Activated B cell treated with CpG ODN at 0.5 μM for 24 hours (primary cell): ENCODE measurements at regions not wholly inside any gene's neighbourhood (a gene's known extent, or its start where the extent isn't known, plus 50 kb on each side); places are given as distances from the start of the nearest gene placed in this dataset.

Experiments
- ATAC-seq: fragments of 200-7000 bp; cut with Tn5 transposase; one replicate; pipeline ENCODE4 v1.10.0; 2021; ENCODE audit warnings: low read depth, mild to moderate bottlenecking, moderate library complexity
- CTCF ChIA-PET: fragments of 350-600 bp; sonication (Branson Sonifier 250); formaldehyde crosslinking; loops from one replicate; lab custom pipeline; 2021; ENCODE audit warnings: antibody characterized with exemption; lab: Charles Lee
- POLR2A ChIA-PET: fragments of 350-600 bp; sonication (Branson Sonifier 250); formaldehyde crosslinking; loops from one replicate; lab custom pipeline; 2021; ENCODE audit warnings: antibody characterized with exemption; lab: Charles Lee
- DNase-seq: peaks from one replicate; pipeline ENCODE4 v3.0.0; 2022
- H3K27ac Mint-ChIP-seq: one replicate; pipeline ENCODE4 v1.8.0; 2020; ENCODE audit warnings: mixed read lengths
- H3K27me3 Mint-ChIP-seq: one replicate; pipeline ENCODE4 v1.8.0; 2021; ENCODE audit warnings: mixed read lengths
- H3K36me3 Mint-ChIP-seq: one replicate; pipeline ENCODE4 v1.8.0; 2021; ENCODE audit warnings: low read depth, mixed read lengths
- H3K4me1 Mint-ChIP-seq: one replicate; pipeline ENCODE4 v1.8.0; 2021; ENCODE audit warnings: mixed read lengths
- H3K4me3 Mint-ChIP-seq: one replicate; pipeline ENCODE4 v1.8.0; 2020; ENCODE audit warnings: mild to moderate bottlenecking, mixed read lengths
- H3K9me3 Mint-ChIP-seq: one replicate; pipeline ENCODE4 v1.8.0; 2020; ENCODE audit warnings: mixed read lengths
- intact Hi-C: fragments of 100-400 bp; cut with micrococcal nuclease; formaldehyde crosslinking; loops from one replicate; pipeline ENCODE4 v1.15.1; 2024
- TF ChIP-seq, protein P1 (sequence below): fragments of 200-600 bp; IDR thresholded peaks from one replicate; pipeline ENCODE4 v1.8.0; 2022; ENCODE audit warnings: antibody characterized with exemption, mild to moderate bottlenecking

DNA sequence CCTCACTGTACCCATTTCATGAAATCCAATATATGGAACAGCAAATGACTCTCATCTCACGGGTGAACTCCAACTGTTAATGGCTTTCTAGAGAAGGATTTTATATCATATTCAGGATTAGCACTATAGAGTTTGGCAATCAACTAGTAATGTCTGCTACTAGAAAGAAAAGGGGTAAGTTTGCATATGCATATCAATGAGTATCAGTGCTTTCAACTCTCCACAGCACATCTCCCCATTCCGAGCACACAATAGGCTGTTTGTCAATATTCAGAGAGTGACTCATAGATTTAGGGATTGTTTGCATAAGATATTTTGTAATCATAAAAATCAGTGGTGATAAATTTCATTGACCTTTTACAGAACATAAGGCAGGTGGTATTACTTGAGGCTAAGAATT lies 163.2 kb upstream of the LMCD1 start:
- POLR2A ChIA-PET: no interaction called here
- H3K4me3 Mint-ChIP-seq: no peak overlapping the region
- TF ChIP-seq, protein P1, sequence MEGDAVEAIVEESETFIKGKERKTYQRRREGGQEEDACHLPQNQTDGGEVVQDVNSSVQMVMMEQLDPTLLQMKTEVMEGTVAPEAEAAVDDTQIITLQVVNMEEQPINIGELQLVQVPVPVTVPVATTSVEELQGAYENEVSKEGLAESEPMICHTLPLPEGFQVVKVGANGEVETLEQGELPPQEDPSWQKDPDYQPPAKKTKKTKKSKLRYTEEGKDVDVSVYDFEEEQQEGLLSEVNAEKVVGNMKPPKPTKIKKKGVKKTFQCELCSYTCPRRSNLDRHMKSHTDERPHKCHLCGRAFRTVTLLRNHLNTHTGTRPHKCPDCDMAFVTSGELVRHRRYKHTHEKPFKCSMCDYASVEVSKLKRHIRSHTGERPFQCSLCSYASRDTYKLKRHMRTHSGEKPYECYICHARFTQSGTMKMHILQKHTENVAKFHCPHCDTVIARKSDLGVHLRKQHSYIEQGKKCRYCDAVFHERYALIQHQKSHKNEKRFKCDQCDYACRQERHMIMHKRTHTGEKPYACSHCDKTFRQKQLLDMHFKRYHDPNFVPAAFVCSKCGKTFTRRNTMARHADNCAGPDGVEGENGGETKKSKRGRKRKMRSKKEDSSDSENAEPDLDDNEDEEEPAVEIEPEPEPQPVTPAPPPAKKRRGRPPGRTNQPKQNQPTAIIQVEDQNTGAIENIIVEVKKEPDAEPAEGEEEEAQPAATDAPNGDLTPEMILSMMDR: no peak
- no peaks in the 10 kb centered on the region for H3K36me3 Mint-ChIP-seq
- ATAC-seq (no peak), DNase-seq (no peak)
- CTCF ChIA-PET: no interaction called here
- no peaks in the 10 kb centered on the region for H3K9me3 Mint-ChIP-seq
- peaks cover 5% of the 10 kb centered on the region for H3K27me3 Mint-ChIP-seq
- intact Hi-C loops: no loop called here
- H3K4me1 Mint-ChIP-seq: no peaks in the 10 kb centered on the region
- no peak overlapping the region for H3K27ac Mint-ChIP-seq

DNA sequence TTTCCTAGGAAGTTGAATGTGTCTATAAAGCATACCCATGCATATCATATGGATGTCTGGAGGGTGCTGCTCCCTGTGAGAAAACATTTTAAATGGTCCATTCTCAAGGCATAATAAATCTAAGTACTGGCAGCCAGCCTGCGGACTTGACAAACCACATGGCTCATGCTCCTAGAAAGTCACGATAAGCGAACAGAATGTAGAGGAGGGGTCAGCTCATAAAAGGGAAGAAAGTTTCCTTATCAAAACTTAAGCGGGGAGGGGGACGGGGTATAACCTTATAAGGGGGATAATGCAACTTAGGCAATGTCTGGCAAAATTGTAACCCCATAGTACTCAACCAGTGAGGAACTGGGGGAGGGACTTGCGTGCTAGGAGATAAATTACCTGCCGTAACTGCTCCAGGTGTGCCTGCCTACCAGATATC lies 159.8 kb upstream of the LMCD1 start:
- no peak overlapping the region for H3K4me3 Mint-ChIP-seq
- POLR2A ChIA-PET: no interaction called here
- intact Hi-C loops: no loop called here
- no peak for DNase-seq
- no peak overlapping the region for H3K27ac Mint-ChIP-seq
- H3K36me3 Mint-ChIP-seq: no peaks in the 10 kb centered on the region
- peaks cover 15% of the 10 kb centered on the region for H3K9me3 Mint-ChIP-seq
- ATAC-seq: no peak
- CTCF ChIA-PET: no interaction called here
- TF ChIP-seq, protein P1: no peak
- H3K27me3 Mint-ChIP-seq: peaks cover 5% of the 10 kb centered on the region
- H3K4me1 Mint-ChIP-seq: no peaks in the 10 kb centered on the region

DNA sequence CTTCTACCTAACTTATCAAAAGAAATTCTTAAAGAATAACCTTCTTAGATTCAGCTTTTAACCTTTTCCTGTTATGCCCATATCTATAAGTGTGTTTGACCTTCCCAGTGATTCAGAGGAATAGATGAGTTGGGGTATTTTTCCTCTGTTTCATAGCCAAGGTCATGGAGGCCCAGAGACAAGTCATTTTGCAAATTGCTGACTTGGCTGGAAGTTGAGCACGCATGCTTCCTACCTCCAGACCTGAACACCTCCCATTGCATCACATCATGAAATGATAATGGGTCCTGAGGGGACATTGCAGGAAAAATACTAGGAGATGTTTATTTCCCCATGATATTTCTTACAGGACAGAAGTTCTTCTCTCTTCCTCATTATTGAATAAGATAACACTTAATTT lies 158.6 kb upstream of the LMCD1 start:
- TF ChIP-seq, protein P1: no peak
- no peak overlapping the region for H3K27ac Mint-ChIP-seq
- no peak overlapping the region for H3K4me3 Mint-ChIP-seq
- peaks cover 5% of the 10 kb centered on the region for H3K27me3 Mint-ChIP-seq
- H3K4me1 Mint-ChIP-seq: no peaks in the 10 kb centered on the region
- CTCF ChIA-PET: no interaction called here
- no peaks in the 10 kb centered on the region for H3K36me3 Mint-ChIP-seq
- intact Hi-C loops: no loop called here
- H3K9me3 Mint-ChIP-seq: peaks cover 20% of the 10 kb centered on the region
- POLR2A ChIA-PET: no interaction called here
- no peak for ATAC-seq
- DNase-seq: no peak

DNA sequence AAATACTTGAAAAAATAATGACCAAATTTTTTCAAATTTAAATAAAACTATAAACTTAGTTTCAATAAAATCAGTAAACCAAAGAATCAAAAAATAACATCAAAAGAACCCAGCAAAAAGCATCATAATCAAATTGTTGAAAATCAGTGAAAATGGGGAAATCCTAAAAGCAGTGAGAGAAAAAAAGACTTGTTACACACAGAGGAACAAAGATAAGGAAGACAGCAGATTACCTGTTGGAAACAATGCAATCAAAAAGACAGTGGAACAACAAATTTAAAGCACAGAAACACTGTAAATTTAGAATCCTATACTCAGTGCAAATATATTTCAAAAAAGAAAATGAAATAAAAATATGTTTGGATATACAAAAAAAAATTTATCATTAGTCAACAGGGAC lies 156.2 kb upstream of the LMCD1 start:
- Mint-ChIP-seq H3K9me3 (peaks cover 24% of the 10 kb centered on the region), H3K4me3 (no peak overlapping the region), H3K4me1 (no peaks in the 10 kb centered on the region), H3K36me3 (no peaks in the 10 kb centered on the region), H3K27ac (no peak overlapping the region), H3K27me3 (peaks cover 5% of the 10 kb centered on the region)
- DNase-seq (no peak), ATAC-seq (no peak)
- TF ChIP-seq, protein P1: no peak
- intact Hi-C loops: no loop called here
- CTCF ChIA-PET: no interaction called here
- POLR2A ChIA-PET: no interaction called here

DNA sequence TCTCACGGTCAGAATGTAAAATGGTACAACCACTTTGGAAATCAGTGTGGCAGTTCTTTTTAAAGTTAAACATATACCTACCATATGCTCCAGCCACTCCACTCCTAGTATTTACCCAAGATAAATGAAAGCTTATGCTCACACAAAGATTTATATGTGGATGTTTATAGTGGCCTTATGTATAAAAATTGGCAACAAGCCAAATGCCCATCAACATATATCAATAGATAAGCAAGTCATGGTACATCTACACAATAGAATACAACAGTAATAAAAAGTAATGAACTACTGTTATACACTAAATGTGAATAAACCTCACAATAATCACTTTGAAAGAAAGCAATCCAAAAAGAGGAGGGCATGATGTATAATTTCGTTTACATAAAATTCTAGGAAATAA lies 153.5 kb upstream of the LMCD1 start:
- H3K27me3 Mint-ChIP-seq: no peaks in the 10 kb centered on the region
- intact Hi-C loops: no loop called here

More for the DNA sequence above, 153.5 kb upstream of the LMCD1 start:
- TF ChIP-seq, protein P1: no peak
- DNase-seq (no peak), ATAC-seq (no peak)
- H3K4me3 Mint-ChIP-seq: no peak overlapping the region
- no peak overlapping the region for H3K27ac Mint-ChIP-seq
- ChIA-PET POLR2A (no interaction called here), CTCF (no interaction called here)
- H3K4me1 Mint-ChIP-seq: no peaks in the 10 kb centered on the region
- H3K9me3 Mint-ChIP-seq: peaks cover 24% of the 10 kb centered on the region
- no peaks in the 10 kb centered on the region for H3K36me3 Mint-ChIP-seq
